Skeletal muscle cell (primary cell): ENCODE measurements at regions not wholly inside any gene's neighbourhood (a gene's known extent, or its start where the extent isn't known, plus 50 kb on each side); places are given as distances from the start of the nearest gene placed in this dataset.
"Not testable (repeated sequence)": the region's sequence is repeated elsewhere in the genome, so short reads cannot be mapped to it uniquely, and the experiment has no call there.

Experiments
- DNase-seq: peaks from one replicate; pipeline ENCODE4 v3.0.0-alpha.2; 2010; ENCODE audit warnings: low read depth
- H3K4me3 ChIP-seq: 2 replicates; pipeline ENCODE4 v1.5.1; 2011; ENCODE audit warnings: low read depth, mild to moderate bottlenecking, control low read depth, low read length, moderate library complexity

DNA sequence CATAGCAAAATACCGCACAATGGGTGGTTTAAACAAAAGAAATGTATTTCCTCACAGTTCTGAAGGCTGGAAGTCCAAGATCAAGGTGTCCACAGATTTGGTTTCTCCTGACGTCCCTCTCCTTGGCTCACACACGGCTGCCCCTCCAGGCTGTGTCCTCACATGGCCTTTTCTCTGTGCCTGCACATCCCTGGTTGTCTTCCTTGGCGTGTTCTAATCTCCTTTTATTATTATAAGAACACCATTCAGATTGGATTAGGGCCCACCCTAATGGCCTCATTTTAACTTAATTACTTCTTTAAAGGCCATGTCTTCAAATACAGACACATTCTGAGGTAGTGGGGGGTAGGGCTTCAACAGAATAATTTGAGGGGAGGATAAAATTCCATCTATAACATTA is 87.9 kb downstream of the FZD1 start:
- no peak overlapping the region for H3K4me3 ChIP-seq
- no peak for DNase-seq

DNA sequence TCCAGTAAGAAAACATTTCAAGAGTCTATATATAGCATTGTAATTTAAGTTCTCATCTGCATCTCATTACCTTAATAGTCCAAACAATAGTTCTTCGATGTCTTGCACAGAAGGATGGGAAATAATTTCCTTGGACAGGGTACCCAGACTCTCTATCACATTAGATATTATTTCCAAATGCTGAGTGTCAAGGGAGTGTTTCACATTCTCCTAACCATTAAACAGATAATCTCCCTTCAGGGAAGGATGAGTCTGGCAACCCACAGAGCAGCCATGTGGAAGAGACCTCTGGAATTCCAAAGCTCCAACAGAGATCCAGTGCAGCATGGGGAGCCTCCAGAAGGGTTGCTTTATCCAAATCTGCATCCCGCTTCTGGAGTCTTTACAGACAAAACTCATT is 89.6 kb downstream of the FZD1 start:
- H3K4me3 ChIP-seq: no peak overlapping the region
- no peak for DNase-seq

DNA sequence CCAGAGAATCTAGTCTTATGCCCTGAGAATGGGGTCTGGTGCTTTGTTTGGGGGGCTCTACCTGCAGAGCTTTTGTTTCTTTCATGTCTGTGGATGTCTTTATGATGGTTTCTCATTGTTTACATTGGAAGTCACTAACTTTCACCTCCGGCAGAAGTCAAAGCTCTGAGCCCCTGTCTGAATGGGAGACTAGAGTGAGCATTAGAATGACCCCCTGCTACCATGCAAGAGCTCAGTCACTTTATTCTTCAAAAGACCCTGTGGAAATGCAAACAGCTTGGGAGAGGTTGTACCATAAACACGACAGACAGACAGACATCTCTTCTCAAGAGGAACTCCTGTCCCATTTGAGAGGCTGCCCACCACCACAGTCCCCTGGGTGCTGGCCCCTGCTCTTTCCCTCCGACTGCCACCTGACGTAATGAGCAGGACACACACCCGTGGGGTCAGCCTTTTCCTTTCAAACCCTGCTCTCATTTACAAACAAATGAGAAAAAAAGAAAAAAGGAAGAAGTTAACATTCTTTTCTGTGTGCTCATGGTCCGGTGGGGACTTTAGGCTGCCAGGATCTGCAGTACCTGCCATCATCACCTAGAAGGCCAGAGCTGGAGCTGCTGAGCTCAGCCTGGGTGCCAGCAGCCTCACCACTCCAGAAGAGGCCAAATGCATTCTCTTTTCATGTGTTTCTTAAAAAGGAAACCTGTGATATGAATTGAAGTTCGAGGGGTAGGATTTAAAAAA is 91.6 kb downstream of the FZD1 start:
- no peak for DNase-seq
- H3K4me3 ChIP-seq: no peak overlapping the region

DNA sequence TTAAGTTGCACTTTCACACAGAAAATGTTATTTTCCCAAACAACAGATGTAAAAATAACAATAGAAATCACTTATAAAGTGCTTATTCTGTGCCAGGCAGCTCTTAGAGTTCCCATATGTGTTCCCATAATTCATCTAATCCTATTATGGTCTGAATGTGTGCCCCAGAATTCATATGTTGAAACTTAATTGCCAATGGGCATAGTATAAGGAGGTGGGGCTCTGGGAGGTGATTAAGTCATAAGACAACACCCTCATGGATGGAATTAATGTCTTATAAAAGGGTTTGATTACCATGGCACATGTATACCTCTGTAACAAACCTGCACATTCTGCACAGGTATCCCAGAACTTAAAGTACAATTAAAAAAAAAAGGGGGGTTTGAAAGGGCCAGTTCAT is 92.7 kb downstream of the FZD1 start:
- H3K4me3 ChIP-seq: no peak overlapping the region
- DNase-seq: no peak

DNA sequence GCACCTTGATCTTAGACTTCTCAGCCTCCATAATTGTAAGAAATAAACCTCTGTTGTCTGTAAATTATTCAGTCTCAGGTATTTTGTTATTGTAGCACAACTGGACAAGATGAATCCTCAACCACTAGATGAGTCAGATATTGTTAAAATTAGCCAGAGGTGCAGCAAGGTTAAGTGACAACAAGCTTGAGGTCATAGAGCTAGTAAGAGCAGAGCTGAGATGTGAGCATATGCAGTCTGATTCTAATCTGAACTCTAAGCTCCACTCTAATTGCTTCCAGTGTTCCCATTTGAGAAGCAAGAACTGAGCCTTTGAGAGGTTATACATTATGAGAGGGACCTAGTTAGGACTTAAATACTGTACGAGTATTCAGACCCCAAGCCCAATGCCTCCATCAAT is 93.1 kb downstream of the FZD1 start:
- DNase-seq: no peak

DNA sequence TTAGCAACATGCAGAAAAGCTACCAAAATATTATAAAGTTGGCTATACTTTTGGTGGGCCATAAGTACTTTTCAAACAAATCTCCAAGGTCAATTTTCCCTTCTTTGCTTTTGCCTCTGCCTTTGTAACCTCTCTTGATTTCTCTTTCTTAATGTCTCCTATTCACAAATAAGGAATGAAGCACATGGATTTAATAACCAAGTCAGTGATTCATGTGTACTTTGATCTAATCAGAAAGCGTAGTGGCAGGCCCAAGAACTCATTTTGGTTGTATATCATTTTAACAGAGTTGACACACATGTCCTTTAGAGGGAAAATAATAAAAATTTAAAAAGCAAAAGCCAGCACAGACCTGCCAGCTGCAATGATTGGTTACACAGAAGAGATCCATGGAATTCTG is 93.7 kb downstream of the FZD1 start:
- no peak overlapping the region for H3K4me3 ChIP-seq
- DNase-seq: no peak

More for the DNA sequence above, 93.1 kb downstream of the FZD1 start:
- H3K4me3 ChIP-seq: no peak overlapping the region

DNA sequence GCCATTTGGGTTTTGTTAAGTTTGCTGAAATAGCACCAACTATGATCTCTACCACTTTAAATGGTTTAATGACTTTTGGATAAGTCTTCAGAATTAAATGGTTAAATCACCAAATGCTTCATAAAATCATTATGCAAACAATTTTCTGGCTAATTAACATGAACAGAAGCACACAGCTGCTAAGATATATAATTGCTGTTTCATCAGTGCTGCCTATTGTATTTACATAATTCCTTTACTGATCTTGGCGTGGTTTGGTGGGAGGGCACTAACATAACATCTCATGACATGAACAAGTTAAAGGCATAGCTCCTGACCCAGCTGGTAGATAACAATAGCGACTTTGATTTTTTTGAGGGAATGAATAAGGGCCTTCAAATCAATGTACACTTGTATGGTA is 94.1 kb downstream of the FZD1 start:
- H3K4me3 ChIP-seq: no peak overlapping the region
- DNase-seq: no peak

DNA sequence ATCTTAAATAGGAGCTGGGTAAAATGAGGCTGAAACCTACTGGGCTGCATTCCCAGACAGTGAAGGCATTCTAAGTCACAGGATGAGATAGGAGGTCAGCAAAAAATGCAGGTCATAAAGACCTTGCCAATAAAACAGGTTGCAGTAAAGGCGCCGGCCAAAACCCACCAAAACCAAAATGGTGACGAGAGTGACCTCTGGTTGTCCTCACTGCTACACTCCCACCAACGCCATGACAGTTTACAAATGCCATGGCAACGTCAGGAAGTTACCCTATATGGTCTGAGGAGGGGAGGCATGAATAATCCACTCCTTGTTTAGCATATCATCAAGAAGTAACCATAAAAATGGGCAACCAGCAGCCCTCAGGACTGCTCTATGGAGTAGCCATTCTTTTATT is 100.9 kb downstream of the FZD1 start:
- DNase-seq: not testable (repeated sequence)

DNA sequence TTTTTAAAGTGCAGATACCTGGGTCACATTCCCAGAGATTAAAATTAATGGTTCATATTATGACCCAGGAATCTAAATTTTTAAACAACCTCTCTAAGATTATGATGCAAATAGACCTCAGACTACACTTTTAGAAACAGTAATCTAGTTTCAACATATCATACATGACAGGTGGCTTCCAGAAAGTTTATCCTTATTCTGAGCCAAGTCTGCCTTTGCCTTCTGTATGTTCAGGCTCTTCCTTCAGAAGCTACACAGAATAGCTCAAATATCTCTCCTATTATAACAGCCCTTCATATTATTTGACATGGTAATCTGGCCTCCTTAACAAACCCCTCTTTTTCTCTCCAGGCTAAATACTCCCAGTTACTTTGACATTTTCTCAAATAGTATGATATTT is 101.9 kb downstream of the FZD1 start:
- H3K4me3 ChIP-seq: no peak overlapping the region
- no peak for DNase-seq

More for the DNA sequence above, 100.9 kb downstream of the FZD1 start:
- H3K4me3 ChIP-seq: not testable (repeated sequence)

DNA sequence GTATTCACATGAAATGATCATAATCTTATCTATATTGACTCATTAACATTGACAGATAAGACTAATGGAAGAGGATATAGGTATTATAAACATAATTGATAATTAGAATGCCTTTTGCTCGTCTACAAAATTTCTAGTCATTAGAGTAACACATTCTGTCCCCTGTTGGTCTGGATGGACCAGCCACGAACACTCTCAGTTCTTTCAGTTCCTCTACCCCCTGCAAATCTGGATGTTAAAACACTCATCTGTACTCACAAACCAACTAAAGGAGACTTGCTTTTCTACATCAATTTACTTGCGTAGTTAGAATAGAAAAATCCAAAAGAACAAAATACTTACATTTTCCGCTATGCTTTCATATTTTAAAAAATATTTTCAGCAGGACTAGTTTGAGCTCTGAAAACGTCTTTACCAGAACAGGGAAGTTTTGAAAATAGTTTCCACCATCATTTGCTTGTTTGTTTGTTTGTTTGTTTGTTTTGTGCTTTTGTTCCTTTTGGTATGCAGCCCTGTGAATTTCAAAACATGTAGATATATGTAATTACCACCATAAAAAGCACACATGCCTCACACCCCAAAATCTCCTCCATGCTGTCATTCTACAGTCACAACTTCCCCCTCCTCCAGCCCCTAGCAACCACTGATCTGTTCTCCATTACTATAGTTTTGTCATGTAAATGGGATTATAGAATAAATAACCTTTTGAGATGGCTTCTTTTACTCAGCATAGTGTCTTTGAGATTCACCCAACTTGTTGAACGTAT is 103.8 kb downstream of the FZD1 start:
- H3K4me3 ChIP-seq: no peak overlapping the region
- DNase-seq: no peak

DNA sequence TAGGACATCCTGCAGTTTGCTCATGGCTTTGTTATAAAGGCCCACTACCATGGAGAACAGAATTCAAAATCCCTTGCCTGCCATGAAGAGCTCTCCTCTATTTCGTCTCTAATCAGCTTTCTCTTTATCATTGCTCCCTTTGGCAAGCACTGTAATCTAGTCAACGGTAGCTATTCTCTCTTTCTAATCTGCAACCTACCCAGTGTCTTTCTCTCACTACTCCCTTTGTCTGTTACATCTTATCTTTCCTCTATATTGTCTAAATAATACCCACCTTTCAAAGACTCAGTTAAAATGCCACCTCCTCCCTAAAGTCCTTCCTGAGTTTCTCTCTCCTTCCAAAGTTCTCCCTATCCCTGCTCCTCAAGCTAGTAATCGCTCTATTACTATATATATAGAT is 108.1 kb downstream of the FZD1 start:
- DNase-seq: no peak
- no peak overlapping the region for H3K4me3 ChIP-seq

DNA sequence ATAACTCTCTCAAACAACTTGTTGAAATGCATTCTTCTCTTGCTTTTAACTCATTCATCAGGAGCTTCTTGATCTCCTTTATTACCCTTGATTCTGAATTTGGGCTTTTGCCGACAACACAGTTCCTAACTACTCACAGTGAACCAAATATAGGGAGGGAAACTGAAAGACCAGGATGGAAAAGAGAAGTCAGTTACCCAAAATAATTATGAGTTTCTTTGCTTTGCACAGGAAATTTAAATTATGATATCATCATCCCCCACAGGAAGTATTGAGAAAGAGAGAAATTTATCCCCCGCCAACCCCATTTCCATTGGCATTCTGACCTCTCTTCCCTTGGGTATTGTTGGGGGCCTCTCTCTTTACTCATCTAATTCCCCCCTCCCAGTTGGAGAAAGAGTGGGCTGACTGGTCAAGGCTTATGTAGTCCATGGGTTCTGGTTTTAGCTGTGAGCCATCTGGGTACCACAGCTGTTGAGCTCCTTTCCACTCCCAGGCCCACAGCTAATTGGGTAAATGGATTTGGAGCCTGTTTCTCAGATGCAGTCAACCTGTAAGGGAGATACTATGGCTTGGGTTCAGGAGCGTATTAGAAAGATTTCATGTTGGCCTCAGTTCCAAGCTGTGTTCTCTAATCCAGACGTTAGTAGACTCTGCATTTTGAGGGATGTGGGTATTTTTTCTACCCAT is 109.0 kb downstream of the FZD1 start:
- no peak for DNase-seq
- H3K4me3 ChIP-seq: no peak overlapping the region

DNA sequence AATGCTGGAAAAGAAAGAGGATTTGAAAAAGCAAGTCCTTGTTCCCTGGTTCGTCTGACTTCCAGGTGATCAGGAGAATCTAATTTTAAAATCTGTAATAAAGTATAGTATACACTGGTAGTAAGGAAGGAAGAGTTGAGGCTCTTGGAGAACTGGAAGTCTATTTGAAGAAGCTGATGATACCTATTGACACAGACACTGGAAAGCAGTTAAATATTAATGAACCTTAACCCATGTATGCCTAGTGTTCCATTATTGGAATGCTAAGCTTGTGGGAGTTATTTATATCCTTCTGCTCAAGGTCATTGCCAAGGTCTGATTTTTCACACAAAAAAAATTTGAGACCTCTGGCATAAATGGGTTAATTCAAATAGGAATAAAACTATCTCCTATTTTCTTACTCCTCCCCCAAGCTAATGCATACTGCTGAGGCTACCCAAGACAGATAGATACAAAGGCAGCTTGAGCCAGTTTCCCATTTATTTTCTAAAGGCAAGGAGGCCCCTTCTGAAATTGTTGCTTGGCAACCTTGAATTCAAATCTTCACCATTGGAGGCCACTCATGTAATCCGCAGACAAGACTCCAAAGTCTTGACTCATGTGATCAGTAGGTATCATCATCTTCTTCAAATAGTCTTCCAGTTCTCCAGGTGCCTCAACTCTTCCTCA is 110.2 kb downstream of the FZD1 start:
- no peak for DNase-seq
- no peak overlapping the region for H3K4me3 ChIP-seq

DNA sequence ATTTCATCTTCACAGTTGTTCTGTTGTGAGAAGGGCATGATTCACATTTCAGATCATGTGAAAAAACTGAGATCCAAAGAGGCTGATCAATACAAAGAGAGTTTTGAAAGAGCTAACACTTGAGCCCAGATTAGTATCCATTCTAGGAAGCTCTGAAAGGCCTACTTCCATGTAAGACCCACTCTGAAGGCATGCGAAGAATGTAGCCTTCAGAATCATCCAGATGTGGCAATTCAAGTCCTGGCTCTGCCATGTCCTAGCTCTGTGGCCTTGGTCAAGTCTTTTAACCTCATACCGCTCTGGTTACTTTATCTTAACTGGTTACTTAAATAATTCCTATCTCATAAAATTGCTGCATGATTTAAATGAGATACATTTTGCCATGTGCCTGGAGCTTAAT is 111.1 kb downstream of the FZD1 start:
- no peak for DNase-seq
- H3K4me3 ChIP-seq: no peak overlapping the region

DNA sequence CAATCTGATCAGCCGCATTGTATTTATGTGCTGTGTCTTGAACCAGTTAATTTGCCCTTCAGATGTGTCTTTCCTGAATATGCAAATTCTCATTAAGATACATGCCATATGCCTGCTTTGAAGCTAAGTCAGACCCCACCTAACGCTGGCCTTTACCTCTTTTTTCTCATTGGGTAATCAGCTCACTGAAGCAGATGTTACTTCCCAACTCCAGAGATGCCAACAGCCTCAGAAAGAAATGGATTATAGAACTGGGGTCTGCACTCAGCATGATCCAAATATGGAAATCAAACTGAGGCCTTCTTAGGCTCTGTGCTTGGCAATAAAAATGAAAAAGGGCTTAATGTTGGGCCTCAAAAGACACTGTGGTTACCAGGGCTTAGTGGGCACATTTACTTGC is 113.9 kb downstream of the FZD1 start:
- DNase-seq: no peak

DNA sequence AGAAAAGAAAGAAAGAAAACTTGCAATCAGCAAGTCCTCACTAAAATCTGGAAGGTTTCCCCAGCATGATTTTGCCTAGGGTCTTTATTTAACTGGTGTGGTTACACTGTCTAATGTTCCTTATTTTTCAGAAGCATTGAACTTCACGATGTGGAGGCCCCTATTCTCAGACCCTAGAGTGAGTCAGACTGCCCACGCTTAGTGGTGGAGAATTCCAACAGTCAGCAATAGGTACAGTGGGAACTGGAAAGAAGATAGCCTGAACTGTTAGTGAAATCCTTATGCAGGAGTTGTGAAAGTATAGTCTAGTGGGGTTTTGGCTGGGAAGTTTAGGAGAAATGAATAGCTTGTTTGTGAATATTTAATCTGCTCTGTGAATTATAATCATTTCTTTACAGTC is 115.0 kb downstream of the FZD1 start:
- peak; percentile 29 for DNase-seq

More for the DNA sequence above, 113.9 kb downstream of the FZD1 start:
- no peak overlapping the region for H3K4me3 ChIP-seq

DNA sequence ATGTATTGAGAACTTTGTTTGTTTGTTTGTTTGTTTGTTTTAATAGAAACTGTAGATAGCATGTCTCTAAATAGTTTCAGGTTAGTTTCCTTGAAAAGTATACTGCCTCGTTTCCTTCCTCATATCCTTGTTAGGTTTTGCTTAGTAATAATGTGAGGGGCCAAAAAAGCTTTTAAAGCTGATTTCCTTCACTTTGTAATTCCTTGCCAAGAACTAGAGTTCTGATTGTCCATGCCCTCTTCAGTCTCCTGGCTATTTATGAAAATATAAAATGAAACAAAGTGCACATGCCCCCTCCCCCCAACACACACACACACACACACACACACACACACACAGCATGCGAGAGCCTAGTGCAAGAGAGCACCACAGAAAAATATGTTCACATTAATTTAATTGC is 115.8 kb downstream of the FZD1 start:
- no peak for DNase-seq
- H3K4me3 ChIP-seq: no peak overlapping the region

More for the DNA sequence above, 115.0 kb downstream of the FZD1 start:
- no peak overlapping the region for H3K4me3 ChIP-seq

DNA sequence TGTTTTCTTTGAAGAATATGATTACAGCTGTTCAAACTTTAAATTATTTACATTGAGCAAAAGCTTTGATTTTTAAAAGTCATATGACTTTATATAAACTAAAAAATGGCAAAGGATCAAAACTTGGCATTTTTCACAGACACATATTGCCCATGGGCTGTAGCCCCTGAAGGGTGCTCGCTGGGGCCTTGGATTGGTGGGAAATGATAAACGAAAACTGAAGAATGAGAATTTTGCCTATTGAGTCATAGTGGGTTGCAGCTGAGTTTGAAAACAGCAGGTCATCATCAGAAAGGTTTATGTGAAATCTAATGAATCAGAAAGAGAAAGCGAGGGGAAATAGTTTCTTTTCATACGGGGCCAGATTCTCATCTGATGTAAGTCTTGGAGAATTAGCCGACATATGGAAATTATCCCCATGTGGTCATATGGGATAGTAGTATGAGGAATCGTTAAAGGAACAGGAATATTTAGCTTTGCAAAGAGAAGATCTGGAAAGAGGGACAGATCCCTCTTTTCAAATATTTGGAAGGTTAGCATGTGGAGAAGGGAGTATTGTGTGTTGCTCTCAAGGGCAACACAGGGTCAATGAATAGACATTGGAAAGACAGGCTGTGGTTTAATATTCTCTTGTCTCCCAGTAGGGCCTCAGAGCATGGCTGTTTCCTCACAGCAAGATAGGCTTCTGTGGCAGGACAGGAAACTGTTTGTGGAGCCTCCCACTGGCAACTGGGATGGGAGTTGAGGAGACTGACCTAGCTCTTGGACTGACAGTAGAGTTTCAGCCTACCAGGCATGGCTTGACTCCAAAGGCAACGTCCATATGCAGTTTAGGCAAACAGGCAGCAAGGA is 119.0 kb downstream of the FZD1 start:
- H3K4me3 ChIP-seq: no peak overlapping the region
- peak; percentile 68 for DNase-seq

DNA sequence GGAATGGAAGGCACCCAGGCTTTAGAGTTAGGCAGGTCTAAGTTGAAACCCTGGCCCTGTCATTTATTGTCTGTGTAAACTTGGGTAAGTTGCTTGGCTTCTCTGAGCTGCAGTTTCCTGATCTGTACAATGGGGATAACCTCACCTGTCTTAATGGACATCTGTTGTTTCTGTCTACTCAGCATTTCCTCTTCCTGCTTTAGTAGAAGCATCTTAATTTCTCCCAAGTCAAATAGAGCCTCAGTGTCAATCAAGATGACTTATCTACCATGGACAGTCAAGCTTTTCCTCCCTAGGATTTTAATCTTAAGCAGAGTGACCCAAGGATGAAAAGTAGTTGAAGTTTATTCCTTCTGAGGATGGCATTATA is 119.7 kb downstream of the FZD1 start:
- no peak overlapping the region for H3K4me3 ChIP-seq
- DNase-seq: no peak
